ENCODE measurements at regions not wholly inside any gene's neighbourhood (a gene's known extent, or its start where the extent isn't known, plus 50 kb on each side); places are given as distances from the start of the nearest gene placed in this dataset.

DNA sequence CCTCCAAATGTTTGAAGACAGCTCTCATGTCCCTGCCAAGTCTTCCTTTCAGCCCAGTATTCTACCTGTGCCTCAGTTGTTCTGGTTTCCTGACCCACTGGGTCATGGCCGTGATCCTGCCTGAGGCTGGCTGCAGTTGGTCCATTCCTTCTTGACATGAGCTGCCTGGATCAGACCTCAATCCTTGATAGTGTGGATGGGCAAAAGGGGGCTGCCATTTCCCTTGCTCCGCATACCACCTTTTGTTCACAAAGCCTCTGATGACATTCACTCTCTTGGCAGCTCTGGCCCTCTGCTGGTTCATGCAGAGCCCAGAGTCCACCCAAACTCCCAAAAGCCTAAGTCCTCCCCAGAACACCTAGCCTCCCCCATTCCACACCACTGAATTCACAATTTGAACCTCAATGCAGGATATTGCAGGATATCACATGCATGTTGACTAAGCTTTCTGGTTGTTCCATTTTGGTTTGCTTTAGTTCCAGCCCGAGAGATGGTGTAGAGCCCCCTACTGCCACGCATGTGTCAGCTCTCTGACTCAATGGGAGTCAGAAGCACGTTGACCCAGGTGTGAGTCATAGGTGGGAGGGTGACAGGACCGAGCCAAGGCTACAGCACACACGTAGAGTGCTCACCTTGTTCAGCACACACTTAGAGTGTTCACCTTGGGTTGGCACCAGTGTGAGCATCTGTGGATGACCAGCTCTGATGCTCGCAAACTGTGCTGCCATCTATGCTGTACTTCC, 137.2 kb downstream of the MTX3 start:
- no peaks in the 10 kb centered on the region for H3K36me3 ChIP-seq (ENCODE audit: control insufficient read depth, insufficient read depth, low read length)
- no peak overlapping the region for H3K56ac ChIP-seq (ENCODE audit: low read length)
- DNase-seq: peak; percentile 47
- no peak overlapping the region for H3K18ac ChIP-seq (ENCODE audit: low read length)
- no peak overlapping the region for H3K4me2 ChIP-seq (ENCODE audit: low read length)
- no peak overlapping the region for H2AK5ac ChIP-seq (ENCODE audit: low read length)
- H2BK120ac ChIP-seq (ENCODE audit: low read depth, low read length): no peak overlapping the region
- no peaks in the 10 kb centered on the region for H3K79me1 ChIP-seq (ENCODE audit: low read length)
- no peaks in the 10 kb centered on the region for H3K4me1 ChIP-seq (ENCODE audit: control insufficient read depth, low read depth, low read length)
- H3K4ac ChIP-seq (ENCODE audit: low read depth, low read length): no peak overlapping the region
- H3K79me2 ChIP-seq (ENCODE audit: control insufficient read depth, insufficient read depth, low read length): no peaks in the 10 kb centered on the region
- no peak overlapping the region for H3K27ac ChIP-seq (ENCODE audit: low read depth, low read length)
- H3K23ac ChIP-seq (ENCODE audit: low read length): no peak overlapping the region
- H4K5ac ChIP-seq (ENCODE audit: low read length): no peak overlapping the region
- no peak overlapping the region for H4K8ac ChIP-seq (ENCODE audit: low read depth, low read length)
- no peak overlapping the region for H2BK5ac ChIP-seq (ENCODE audit: low read length)
- H3K27me3 ChIP-seq (ENCODE audit: insufficient read depth, low read length, poor library complexity): no peaks in the 10 kb centered on the region
- H3K4me3 ChIP-seq (ENCODE audit: low read length): no peak overlapping the region
- H2BK15ac ChIP-seq (replicated peaks; ENCODE audit: low read depth): no peak overlapping the region
- H3K9ac ChIP-seq (ENCODE audit: low read length): no peak overlapping the region
- no CpG with 5 or more reads among the region's 8 CpGs for WGBS (ENCODE audit: extremely low coverage, insufficient coverage, low lambda C conversion rate)

DNA sequence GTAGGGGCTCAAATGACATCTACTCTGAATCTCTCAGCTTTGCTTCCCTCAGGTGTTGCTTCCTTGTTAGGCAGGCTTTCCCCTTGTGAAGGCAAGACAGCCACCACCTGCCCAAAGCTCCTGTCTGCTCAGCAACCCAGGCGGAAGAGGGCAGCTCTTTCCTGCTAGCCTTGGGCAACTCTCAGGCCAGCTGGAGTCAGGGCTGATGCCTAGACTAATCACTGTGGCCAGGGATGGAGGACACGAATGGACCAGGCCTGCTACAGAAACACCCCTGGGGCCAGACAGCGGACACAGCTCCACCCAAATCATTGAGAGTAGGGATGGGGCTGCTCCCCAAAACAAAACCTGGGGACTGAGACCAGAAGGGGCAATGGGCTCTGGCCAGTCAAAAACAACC, 138.0 kb downstream of the MTX3 start:
- Histone ChIP-seq H3K18ac (ENCODE audit: low read length) (no peak overlapping the region), H3K23ac (ENCODE audit: low read length) (no peak overlapping the region), H3K4me3 (ENCODE audit: low read length) (no peak overlapping the region), H4K8ac (ENCODE audit: low read depth, low read length) (no peak overlapping the region), H3K79me1 (ENCODE audit: low read length) (no peaks in the 10 kb centered on the region), H3K79me2 (ENCODE audit: control insufficient read depth, insufficient read depth, low read length) (no peaks in the 10 kb centered on the region), H3K27ac (ENCODE audit: low read depth, low read length) (no peak overlapping the region), H3K4me2 (ENCODE audit: low read length) (no peak overlapping the region), H2BK15ac (replicated peaks; ENCODE audit: low read depth) (no peak overlapping the region), H3K36me3 (ENCODE audit: control insufficient read depth, insufficient read depth, low read length) (no peaks in the 10 kb centered on the region), H3K4ac (ENCODE audit: low read depth, low read length) (no peak overlapping the region), H2BK120ac (ENCODE audit: low read depth, low read length) (no peak overlapping the region), H2AK5ac (ENCODE audit: low read length) (no peak overlapping the region), H2BK5ac (ENCODE audit: low read length) (no peak overlapping the region), H3K27me3 (ENCODE audit: insufficient read depth, low read length, poor library complexity) (no peaks in the 10 kb centered on the region), H3K9ac (ENCODE audit: low read length) (no peak overlapping the region), H3K56ac (ENCODE audit: low read length) (no peak overlapping the region), H3K4me1 (ENCODE audit: control insufficient read depth, low read depth, low read length) (no peaks in the 10 kb centered on the region), H4K5ac (ENCODE audit: low read length) (no peak overlapping the region)
- WGBS (ENCODE audit: extremely low coverage, insufficient coverage, low lambda C conversion rate): no CpG with 5 or more reads among the region's 3 CpGs
- DNase-seq: no peak

DNA sequence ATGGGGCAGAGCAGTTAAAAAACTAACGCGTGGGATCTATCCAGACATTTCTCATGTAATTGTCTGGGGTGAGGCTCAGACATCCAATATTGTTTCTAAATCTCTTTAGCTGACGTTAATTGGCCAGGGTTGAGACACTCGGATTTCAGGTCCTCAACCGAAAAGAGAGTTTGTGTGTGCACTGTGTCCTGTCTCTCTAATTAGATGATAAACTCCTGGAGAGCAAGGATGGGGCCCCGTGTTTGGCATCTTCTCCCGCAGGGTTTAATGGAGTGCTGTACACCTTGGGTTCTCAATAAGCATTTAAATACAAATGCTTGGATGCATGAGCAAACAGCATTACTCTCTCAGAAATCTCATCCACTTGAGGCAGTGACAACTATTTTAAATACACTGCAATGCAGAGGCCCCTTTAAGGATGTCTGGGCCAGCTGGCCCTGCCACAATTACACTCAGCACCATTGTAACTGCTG, 139.6 kb downstream of the MTX3 start:
- Histone ChIP-seq H3K79me2 (ENCODE audit: control insufficient read depth, insufficient read depth, low read length) (no peaks in the 10 kb centered on the region), H2BK15ac (replicated peaks; ENCODE audit: low read depth) (no peak overlapping the region), H3K79me1 (ENCODE audit: low read length) (no peaks in the 10 kb centered on the region), H4K5ac (ENCODE audit: low read length) (no peak overlapping the region), H3K9ac (ENCODE audit: low read length) (no peak overlapping the region), H2BK5ac (ENCODE audit: low read length) (no peak overlapping the region), H3K36me3 (ENCODE audit: control insufficient read depth, insufficient read depth, low read length) (no peaks in the 10 kb centered on the region), H3K56ac (ENCODE audit: low read length) (no peak overlapping the region), H4K8ac (ENCODE audit: low read depth, low read length) (no peak overlapping the region), H3K4me2 (ENCODE audit: low read length) (no peak overlapping the region), H3K18ac (ENCODE audit: low read length) (no peak overlapping the region), H3K27me3 (ENCODE audit: insufficient read depth, low read length, poor library complexity) (no peaks in the 10 kb centered on the region), H2BK120ac (ENCODE audit: low read depth, low read length) (no peak overlapping the region), H3K4me1 (ENCODE audit: control insufficient read depth, low read depth, low read length) (no peaks in the 10 kb centered on the region), H3K27ac (ENCODE audit: low read depth, low read length) (no peak overlapping the region), H3K4ac (ENCODE audit: low read depth, low read length) (no peak overlapping the region), H3K23ac (ENCODE audit: low read length) (no peak overlapping the region), H2AK5ac (ENCODE audit: low read length) (no peak overlapping the region), H3K4me3 (ENCODE audit: low read length) (no peak overlapping the region)
- WGBS (ENCODE audit: extremely low coverage, insufficient coverage, low lambda C conversion rate): no CpG with 5 or more reads among the region's 7 CpGs
- no peak for DNase-seq

DNA sequence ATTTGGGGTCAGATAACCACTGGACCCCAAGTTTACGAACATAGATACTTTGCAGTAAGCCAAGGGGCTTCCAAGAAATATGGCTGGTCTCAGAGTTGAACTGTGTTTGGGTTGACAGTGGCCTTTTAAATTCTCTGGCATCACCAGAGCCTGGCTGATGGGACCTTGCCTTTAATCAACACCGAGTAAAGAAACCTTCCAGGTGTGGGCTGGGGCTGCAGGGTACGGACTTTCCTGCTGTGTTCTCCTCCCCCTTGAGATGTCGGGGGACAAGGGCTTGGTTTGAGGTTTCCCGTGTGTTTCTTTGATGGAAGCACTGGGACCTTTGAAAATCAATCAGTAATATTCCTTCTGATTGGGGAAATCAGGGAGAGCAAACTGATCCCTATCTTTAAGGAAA, 140.1 kb downstream of the MTX3 start:
- no peak overlapping the region for H3K4ac ChIP-seq (ENCODE audit: low read depth, low read length)
- no peak overlapping the region for H3K27ac ChIP-seq (ENCODE audit: low read depth, low read length)
- H4K8ac ChIP-seq (ENCODE audit: low read depth, low read length): no peak overlapping the region
- H3K23ac ChIP-seq (ENCODE audit: low read length): no peak overlapping the region
- no peak overlapping the region for H3K18ac ChIP-seq (ENCODE audit: low read length)
- H3K4me3 ChIP-seq (ENCODE audit: low read length): no peak overlapping the region
- no peak overlapping the region for H3K56ac ChIP-seq (ENCODE audit: low read length)
- WGBS (ENCODE audit: extremely low coverage, insufficient coverage, low lambda C conversion rate): no CpG with 5 or more reads among the region's 5 CpGs
- no peak overlapping the region for H4K5ac ChIP-seq (ENCODE audit: low read length)
- no peak for DNase-seq
- no peak overlapping the region for H2BK120ac ChIP-seq (ENCODE audit: low read depth, low read length)
- H3K79me2 ChIP-seq (ENCODE audit: control insufficient read depth, insufficient read depth, low read length): no peaks in the 10 kb centered on the region
- H2AK5ac ChIP-seq (ENCODE audit: low read length): no peak overlapping the region
- H3K4me1 ChIP-seq (ENCODE audit: control insufficient read depth, low read depth, low read length): no peaks in the 10 kb centered on the region
- no peaks in the 10 kb centered on the region for H3K36me3 ChIP-seq (ENCODE audit: control insufficient read depth, insufficient read depth, low read length)
- H2BK15ac ChIP-seq (replicated peaks; ENCODE audit: low read depth): no peak overlapping the region
- no peaks in the 10 kb centered on the region for H3K27me3 ChIP-seq (ENCODE audit: insufficient read depth, low read length, poor library complexity)
- H3K79me1 ChIP-seq (ENCODE audit: low read length): no peaks in the 10 kb centered on the region
- no peak overlapping the region for H3K4me2 ChIP-seq (ENCODE audit: low read length)
- H2BK5ac ChIP-seq (ENCODE audit: low read length): no peak overlapping the region
- no peak overlapping the region for H3K9ac ChIP-seq (ENCODE audit: low read length)

DNA sequence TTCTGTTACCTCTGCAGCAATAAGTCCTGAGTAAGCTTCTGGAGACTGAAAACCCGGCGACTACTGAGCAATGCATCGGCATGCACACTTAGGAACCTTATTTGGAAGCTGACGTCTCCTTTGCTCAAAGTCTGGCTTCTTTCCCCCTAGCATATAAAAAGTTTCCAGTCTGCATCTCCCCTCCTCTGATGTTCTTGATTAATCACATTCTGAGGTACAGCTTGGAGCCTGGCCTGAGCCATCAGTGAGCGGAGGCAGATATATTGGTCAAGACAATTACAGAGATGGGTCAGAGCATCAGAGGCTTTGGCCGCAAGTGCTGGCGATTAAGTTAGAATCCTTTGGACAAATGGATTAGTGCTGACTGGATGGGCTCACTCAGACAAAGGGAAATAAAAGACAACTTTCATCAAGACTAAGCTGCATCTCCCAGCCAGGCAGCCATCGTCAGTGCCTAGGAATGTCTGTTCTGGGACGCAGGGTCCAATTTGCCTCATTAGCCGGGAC, 140.7 kb downstream of the MTX3 start:
- H3K23ac ChIP-seq (ENCODE audit: low read length): no peak overlapping the region
- H3K4me2 ChIP-seq (ENCODE audit: low read length): no peak overlapping the region
- H3K4ac ChIP-seq (ENCODE audit: low read depth, low read length): no peak overlapping the region
- H4K5ac ChIP-seq (ENCODE audit: low read length): no peak overlapping the region
- no peak overlapping the region for H2BK5ac ChIP-seq (ENCODE audit: low read length)
- H3K9ac ChIP-seq (ENCODE audit: low read length): no peak overlapping the region
- H3K18ac ChIP-seq (ENCODE audit: low read length): no peak overlapping the region
- H4K8ac ChIP-seq (ENCODE audit: low read depth, low read length): no peak overlapping the region
- H3K56ac ChIP-seq (ENCODE audit: low read length): no peak overlapping the region
- WGBS (ENCODE audit: extremely low coverage, insufficient coverage, low lambda C conversion rate): no CpG with 5 or more reads among the region's 10 CpGs
- DNase-seq: no peak
- no peaks in the 10 kb centered on the region for H3K79me1 ChIP-seq (ENCODE audit: low read length)
- H3K27ac ChIP-seq (ENCODE audit: low read depth, low read length): no peak overlapping the region
- no peak overlapping the region for H2BK120ac ChIP-seq (ENCODE audit: low read depth, low read length)
- no peaks in the 10 kb centered on the region for H3K27me3 ChIP-seq (ENCODE audit: insufficient read depth, low read length, poor library complexity)
- H3K79me2 ChIP-seq (ENCODE audit: control insufficient read depth, insufficient read depth, low read length): no peaks in the 10 kb centered on the region
- no peak overlapping the region for H2AK5ac ChIP-seq (ENCODE audit: low read length)
- H3K36me3 ChIP-seq (ENCODE audit: control insufficient read depth, insufficient read depth, low read length): no peaks in the 10 kb centered on the region
- H2BK15ac ChIP-seq (replicated peaks; ENCODE audit: low read depth): no peak overlapping the region
- no peaks in the 10 kb centered on the region for H3K4me1 ChIP-seq (ENCODE audit: control insufficient read depth, low read depth, low read length)
- H3K4me3 ChIP-seq (ENCODE audit: low read length): no peak overlapping the region
